Caki2 (cell line): ENCODE measurements at regions not wholly inside any gene's neighbourhood (a gene's known extent, or its start where the extent isn't known, plus 50 kb on each side); places are given as distances from the start of the nearest gene placed in this dataset.
"Not testable (repeated sequence)": the region's sequence is repeated elsewhere in the genome, so short reads cannot be mapped to it uniquely, and the experiment has no call there.

Experiments
- DNase-seq: peaks from one replicate; pipeline ENCODE4 v3.0.0-alpha.2; 2015; ENCODE audit warnings: low read depth
- in situ Hi-C: cut with HindIII; loops from 2 replicates; pipeline ENCODE4 v1.10.0; 2016; ENCODE audit warnings: low sequenced_read_pairs, low pct_unique_long_range_greater_than_20kb, mixed read lengths

GRCh38 chr13:85564598-85564997, 234.6 kb downstream of the SLITRK6 start:
- in situ Hi-C loops = no loop called here
- no peak for DNase-seq

GRCh38 chr13:85562282-85562681, 236.9 kb downstream of the SLITRK6 start:
- in situ Hi-C loops = no loop called here

GRCh38 chr13:85557691-85558467, 241.3 kb downstream of the SLITRK6 start:
- in situ Hi-C loops = no loop called here

More at GRCh38 chr13:85562282-85562681, 236.9 kb downstream of the SLITRK6 start:
- no peak for DNase-seq

GRCh38 chr13:85551012-85551411, 248.2 kb downstream of the SLITRK6 start:
- no peak for DNase-seq
- in situ Hi-C loops = no loop called here

More at GRCh38 chr13:85557691-85558467, 241.3 kb downstream of the SLITRK6 start:
- no peak for DNase-seq

GRCh38 chr13:85549819-85550218, 249.4 kb downstream of the SLITRK6 start:
- DNase-seq = no peak
- in situ Hi-C loops = no loop called here

- in situ Hi-C loops, DNase-seq: not testable (repeated sequence)
These were observed 250.4 kb downstream of the SLITRK6 start for GRCh38 chr13:85548845-85549244.

GRCh38 chr13:85545771-85546170, 253.4 kb downstream of the SLITRK6 start:
- DNase-seq = no peak
- in situ Hi-C loops = no loop called here

- no peak for DNase-seq
- in situ Hi-C loops = no loop called here
These were observed 254.5 kb downstream of the SLITRK6 start for GRCh38 chr13:85544756-85545155.

- no peak for DNase-seq
- in situ Hi-C loops = no loop called here
These were observed 256.1 kb downstream of the SLITRK6 start for GRCh38 chr13:85543144-85543543.

GRCh38 chr13:85541476-85541875, 257.7 kb downstream of the SLITRK6 start:
- in situ Hi-C loops = no loop called here
- DNase-seq = no peak

- in situ Hi-C loops = no loop called here
- DNase-seq = no peak
These were observed 260.3 kb downstream of the SLITRK6 start for GRCh38 chr13:85538957-85539356.

GRCh38 chr13:85537601-85538000, 261.6 kb downstream of the SLITRK6 start:
- in situ Hi-C loops = no loop called here

GRCh38 chr13:85536706-85537105, 262.5 kb downstream of the SLITRK6 start:
- DNase-seq = no peak
- in situ Hi-C loops = no loop called here

More at GRCh38 chr13:85537601-85538000, 261.6 kb downstream of the SLITRK6 start:
- no peak for DNase-seq

GRCh38 chr13:85535316-85536084, 263.7 kb downstream of the SLITRK6 start:
- in situ Hi-C loops = no loop called here
- no peak for DNase-seq

GRCh38 chr13:85533911-85534310, 265.3 kb downstream of the SLITRK6 start:
- in situ Hi-C loops = no loop called here
- DNase-seq = no peak

- in situ Hi-C loops = no loop called here
- DNase-seq = no peak
These were observed 270.0 kb downstream of the SLITRK6 start for GRCh38 chr13:85529218-85529594.

GRCh38 chr13:85528491-85529217, 270.6 kb downstream of the SLITRK6 start:
- DNase-seq = no peak
- in situ Hi-C loops = no loop called here

GRCh38 chr13:85527316-85527715, 271.9 kb downstream of the SLITRK6 start:
- no peak for DNase-seq
- in situ Hi-C loops = no loop called here

- in situ Hi-C loops = no loop called here
- DNase-seq = no peak
These were observed 273.8 kb downstream of the SLITRK6 start for GRCh38 chr13:85525411-85525810.
